ENCODE measurements at regions not wholly inside any gene's neighbourhood (a gene's known extent, or its start where the extent isn't known, plus 50 kb on each side); places are given as distances from the start of the nearest gene placed in this dataset.

GRCh38 chr12:90790747-90791146 lies 164.2 kb downstream of the CCER1 start:
- Histone ChIP-seq H3K27ac (no peak overlapping the region), H3K36me3 (no peaks in the 10 kb centered on the region), H3K4me1 (no peaks in the 10 kb centered on the region), H3K4me3 (no peak overlapping the region), H3K27me3 (no peaks in the 10 kb centered on the region), H3K9me3 (peaks cover 0 to 9% of the 10 kb centered on the region in 2 donors)
- no peak for DNase-seq
- intact Hi-C loops (cut with DNase I) = no loop called here
- ATAC-seq = no peak
- no peak for TF ChIP-seq CTCF (IDR thresholded peaks at IDR 0.05)

GRCh38 chr12:90773491-90773890 lies 181.5 kb downstream of the CCER1 start:
- intact Hi-C loops (cut with DNase I) = no loop called here
- ATAC-seq (no peak), DNase-seq (no peak)
- H3K4me3 ChIP-seq = no peak overlapping the region
- no peaks in the 10 kb centered on the region for H3K36me3 ChIP-seq
- H3K27ac ChIP-seq = no peak overlapping the region
- H3K9me3 ChIP-seq = no peaks in the 10 kb centered on the region
- no peaks in the 10 kb centered on the region for H3K27me3 ChIP-seq
- no peaks in the 10 kb centered on the region for H3K4me1 ChIP-seq
- no peak for TF ChIP-seq CTCF (IDR thresholded peaks at IDR 0.05)

GRCh38 chr12:90770861-90771260 lies 184.1 kb downstream of the CCER1 start:
- TF ChIP-seq CTCF (IDR thresholded peaks at IDR 0.05) = no peak

GRCh38 chr12:90757957-90758356 lies 197.0 kb downstream of the CCER1 start:
- DNase-seq (no peak), ATAC-seq (no peak)
- no peaks in the 10 kb centered on the region for H3K27me3 ChIP-seq
- no peak overlapping the region for H3K27ac ChIP-seq
- intact Hi-C loops (cut with DNase I) = no loop called here
- H3K4me3 ChIP-seq = no peak overlapping the region
- no peaks in the 10 kb centered on the region for H3K36me3 ChIP-seq
- no peaks in the 10 kb centered on the region for H3K4me1 ChIP-seq
- peaks cover 0 to 7% of the 10 kb centered on the region in 2 donors for H3K9me3 ChIP-seq
- no peak for TF ChIP-seq CTCF (IDR thresholded peaks at IDR 0.05)

More at GRCh38 chr12:90770861-90771260, 184.1 kb downstream of the CCER1 start:
- DNase-seq (no peak), ATAC-seq (no peak)
- intact Hi-C loops (cut with DNase I) = no loop called here
- Histone ChIP-seq H3K27ac (no peak overlapping the region), H3K36me3 (no peaks in the 10 kb centered on the region), H3K27me3 (no peaks in the 10 kb centered on the region), H3K9me3 (peaks cover 0 to 4% of the 10 kb centered on the region in 2 donors), H3K4me3 (no peak overlapping the region), H3K4me1 (no peaks in the 10 kb centered on the region)

GRCh38 chr12:90745211-90745610 lies 209.8 kb downstream of the CCER1 start:
- no peaks in the 10 kb centered on the region for H3K27me3 ChIP-seq
- DNase-seq = no peak
- peaks cover 0 to 9% of the 10 kb centered on the region in 2 donors for H3K9me3 ChIP-seq
- no peaks in the 10 kb centered on the region for H3K4me1 ChIP-seq
- no peak overlapping the region for H3K27ac ChIP-seq
- no peaks in the 10 kb centered on the region for H3K36me3 ChIP-seq
- H3K4me3 ChIP-seq = no peak overlapping the region
- TF ChIP-seq CTCF (IDR thresholded peaks at IDR 0.05) = no peak
- intact Hi-C loops (cut with DNase I) = no loop called here
- no peak for ATAC-seq

Measured in left lung (tissue), 4 donors.